Tibial artery (tissue), 4 donors: ENCODE measurements at regions not wholly inside any gene's neighbourhood (a gene's known extent, or its start where the extent isn't known, plus 50 kb on each side); places are given as distances from the start of the nearest gene placed in this dataset.

Source experiments
- DNase-seq, 2 donors: peaks; one replicate each; pipeline ENCODE4 v3.0.0-alpha.2; 2019
- H3K27ac ChIP-seq, 2 donors: fragments of 200-600 bp; sonication (generic) in 1 of 2; 1 replicate in 1 of 2; 2 replicates in 1 of 2; pipeline ENCODE4 v1.5.1; 2018 to 2019; ENCODE audit warnings: mild to moderate bottlenecking in 1 of 2
- H3K27me3 ChIP-seq, 2 donors: fragments of 200-600 bp; sonication (generic) in 1 of 2; one replicate each; pipeline versions ENCODE4 v1.5.1 to v1.6.0; 2016 to 2019
- H3K36me3 ChIP-seq, 3 donors: fragments of 200-600 bp; sonication (generic) in 2 of 3; one replicate each; pipeline ENCODE4 v1.5.1; 2016 to 2019; ENCODE audit warnings: mild to moderate bottlenecking in 2 of 3
- H3K4me1 ChIP-seq, 4 donors: fragments of 200-600 bp; sonication (generic) in 2 of 4; 1 replicate in 3 of 4; 2 replicates in 1 of 4; pipeline ENCODE4 v1.5.1; 2016 to 2019
- H3K4me3 ChIP-seq, 2 donors: fragments of 200-600 bp; sonication (generic) in 1 of 2; 1 replicate in 1 of 2; 2 replicates in 1 of 2; pipeline ENCODE4 v1.5.1; 2018 to 2019; ENCODE audit warnings: mild to moderate bottlenecking in 2 of 2
- H3K9me3 ChIP-seq, 3 donors: fragments of 200-600 bp; sonication (generic) in 1 of 3; one replicate each; pipeline ENCODE4 v1.5.1; 2016 to 2019
- intact Hi-C: fragments of 100-400 bp; cut with DNase I; formaldehyde crosslinking; loops from one replicate; pipeline ENCODE4 v1.15.0; 2023; ENCODE audit warnings: low total_unique reads
- TF ChIP-seq, protein P1 (sequence below), 2 experiments: fragments of 200-600 bp in 1 of 2; fragments of 450-650 bp in 1 of 2; IDR thresholded peaks; one replicate each; pipeline ENCODE4 v1.5.1; 2017 to 2019; ENCODE audit warnings: antibody characterized with exemption in 2 of 2, mild to moderate bottlenecking in 1 of 2, moderate library complexity in 1 of 2

GRCh38 chr2:136376798-136377211 is 258.9 kb upstream of the CXCR4 start:
- Histone ChIP-seq H3K36me3 (no peaks in the 10 kb centered on the region), H3K27me3 (no peaks in the 10 kb centered on the region), H3K4me3 (no peak overlapping the region), H3K4me1 (no peaks in the 10 kb centered on the region), H3K9me3 (no peaks in the 10 kb centered on the region), H3K27ac (no peak overlapping the region)
- TF ChIP-seq, protein P1, sequence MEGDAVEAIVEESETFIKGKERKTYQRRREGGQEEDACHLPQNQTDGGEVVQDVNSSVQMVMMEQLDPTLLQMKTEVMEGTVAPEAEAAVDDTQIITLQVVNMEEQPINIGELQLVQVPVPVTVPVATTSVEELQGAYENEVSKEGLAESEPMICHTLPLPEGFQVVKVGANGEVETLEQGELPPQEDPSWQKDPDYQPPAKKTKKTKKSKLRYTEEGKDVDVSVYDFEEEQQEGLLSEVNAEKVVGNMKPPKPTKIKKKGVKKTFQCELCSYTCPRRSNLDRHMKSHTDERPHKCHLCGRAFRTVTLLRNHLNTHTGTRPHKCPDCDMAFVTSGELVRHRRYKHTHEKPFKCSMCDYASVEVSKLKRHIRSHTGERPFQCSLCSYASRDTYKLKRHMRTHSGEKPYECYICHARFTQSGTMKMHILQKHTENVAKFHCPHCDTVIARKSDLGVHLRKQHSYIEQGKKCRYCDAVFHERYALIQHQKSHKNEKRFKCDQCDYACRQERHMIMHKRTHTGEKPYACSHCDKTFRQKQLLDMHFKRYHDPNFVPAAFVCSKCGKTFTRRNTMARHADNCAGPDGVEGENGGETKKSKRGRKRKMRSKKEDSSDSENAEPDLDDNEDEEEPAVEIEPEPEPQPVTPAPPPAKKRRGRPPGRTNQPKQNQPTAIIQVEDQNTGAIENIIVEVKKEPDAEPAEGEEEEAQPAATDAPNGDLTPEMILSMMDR (IDR thresholded peaks at IDR 0.05): no peak
- intact Hi-C loops: no loop called here
- DNase-seq: no peak

GRCh38 chr2:136376211-136376610 is 258.3 kb upstream of the CXCR4 start:
- no peak overlapping the region for H3K27ac ChIP-seq
- intact Hi-C loops: no loop called here

DNA sequence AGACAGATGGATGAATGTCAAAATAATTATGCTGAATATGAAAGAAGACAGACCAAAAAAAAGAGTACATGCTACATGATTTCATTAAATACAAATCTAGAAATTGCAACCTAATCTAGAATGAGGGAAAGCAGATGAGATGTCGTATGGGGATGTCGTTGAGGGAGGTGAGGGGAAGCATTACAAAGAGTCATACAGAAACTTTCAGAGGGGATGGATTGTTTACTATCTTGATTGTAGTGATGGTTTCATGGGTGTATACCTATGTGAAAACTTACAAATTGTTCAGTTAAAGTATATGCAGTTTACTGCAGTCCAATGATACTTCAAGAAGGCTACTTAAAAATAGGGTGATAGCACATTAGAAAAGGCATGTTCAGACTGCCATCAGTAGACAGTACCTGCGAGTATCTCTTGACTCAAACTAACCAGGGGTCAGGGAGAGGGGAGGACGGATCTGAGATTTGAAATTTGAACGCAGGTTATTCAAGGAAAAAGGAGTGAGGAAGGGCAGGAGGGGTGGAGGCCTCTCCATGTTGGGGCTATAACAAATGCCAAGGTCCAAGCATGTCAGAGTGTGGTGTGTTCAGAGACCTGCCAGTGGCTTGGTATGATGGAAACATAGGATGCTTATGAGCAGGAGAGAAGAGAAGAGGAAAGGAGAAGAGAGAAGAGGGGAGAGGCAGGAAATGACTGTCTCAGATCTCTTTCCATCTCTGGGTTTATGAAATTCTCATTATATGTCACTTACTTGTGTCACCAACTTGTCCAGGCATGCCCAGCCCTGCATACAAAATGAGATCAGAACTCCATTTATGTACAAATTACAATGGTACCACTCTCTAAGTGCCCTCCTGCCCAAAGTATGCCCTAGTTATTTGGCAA is 257.3 kb upstream of the CXCR4 start:
- Histone ChIP-seq H3K27ac (no peak overlapping the region), H3K4me1 (no peaks in the 10 kb centered on the region), H3K36me3 (no peaks in the 10 kb centered on the region), H3K9me3 (no peaks in the 10 kb centered on the region), H3K27me3 (no peaks in the 10 kb centered on the region), H3K4me3 (no peak overlapping the region)
- TF ChIP-seq, protein P1 (IDR thresholded peaks at IDR 0.05): no peak
- intact Hi-C loops: no loop called here
- DNase-seq: no peak

More at GRCh38 chr2:136376211-136376610, 258.3 kb upstream of the CXCR4 start:
- H3K27me3 ChIP-seq: no peaks in the 10 kb centered on the region
- no peaks in the 10 kb centered on the region for H3K4me1 ChIP-seq
- no peaks in the 10 kb centered on the region for H3K9me3 ChIP-seq
- TF ChIP-seq, protein P1 (IDR thresholded peaks at IDR 0.05): no peak
- no peak overlapping the region for H3K4me3 ChIP-seq
- no peak for DNase-seq
- H3K36me3 ChIP-seq: no peaks in the 10 kb centered on the region

DNA sequence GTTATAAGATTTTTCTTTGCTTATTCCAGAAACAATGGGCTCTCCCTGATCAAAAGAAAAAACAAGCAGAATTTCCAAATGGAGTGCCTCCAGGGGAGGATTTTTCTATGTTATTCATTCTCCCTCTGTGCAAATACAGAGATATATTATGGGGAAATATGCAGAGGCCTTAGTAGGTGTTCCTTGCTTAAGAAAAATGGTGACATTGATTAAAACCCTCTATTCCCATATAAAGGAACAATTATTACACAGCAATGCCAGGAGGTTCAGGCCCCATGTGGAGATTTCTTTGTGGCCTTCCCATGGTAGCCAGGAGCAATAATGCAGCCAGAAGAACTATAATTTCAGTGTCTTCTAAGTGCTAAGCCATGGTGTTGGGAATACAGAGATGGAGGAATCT is 255.9 kb upstream of the CXCR4 start:
- no peaks in the 10 kb centered on the region for H3K4me1 ChIP-seq
- no peak for DNase-seq
- no peak overlapping the region for H3K27ac ChIP-seq
- TF ChIP-seq, protein P1 (IDR thresholded peaks at IDR 0.05): no peak
- no peaks in the 10 kb centered on the region for H3K9me3 ChIP-seq
- no peaks in the 10 kb centered on the region for H3K36me3 ChIP-seq
- H3K4me3 ChIP-seq: no peak overlapping the region
- intact Hi-C loops: no loop called here
- H3K27me3 ChIP-seq: no peaks in the 10 kb centered on the region

DNA sequence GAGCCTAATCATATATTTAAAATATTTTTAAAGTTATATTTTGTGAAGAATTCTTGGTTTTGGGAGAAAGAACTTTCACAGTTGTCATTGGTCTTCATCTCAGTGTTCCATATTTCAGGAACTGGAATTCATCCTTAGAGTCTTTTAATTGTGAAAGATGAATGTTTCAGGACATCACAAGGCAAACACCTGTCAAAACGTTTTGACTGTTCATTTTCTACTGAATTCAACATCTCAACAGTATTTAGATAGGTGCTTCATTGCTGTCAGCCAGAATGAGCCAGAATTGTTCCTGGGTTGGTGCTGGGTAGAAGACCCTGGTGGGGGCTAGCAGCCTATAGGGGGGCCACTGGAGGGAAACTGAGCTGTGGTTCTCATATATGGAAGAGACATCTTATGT is 255.1 kb upstream of the CXCR4 start:
- no peaks in the 10 kb centered on the region for H3K9me3 ChIP-seq

More for the DNA sequence above, 255.1 kb upstream of the CXCR4 start:
- H3K27me3 ChIP-seq: no peaks in the 10 kb centered on the region
- no peak overlapping the region for H3K4me3 ChIP-seq
- H3K36me3 ChIP-seq: no peaks in the 10 kb centered on the region
- TF ChIP-seq, protein P1 (IDR thresholded peaks at IDR 0.05): no peak
- no peak for DNase-seq
- no peaks in the 10 kb centered on the region for H3K4me1 ChIP-seq
- H3K27ac ChIP-seq: no peak overlapping the region
- intact Hi-C loops: no loop called here
